ENCODE measurements at regions not wholly inside any gene's neighbourhood (a gene's known extent, or its start where the extent isn't known, plus 50 kb on each side); places are given as distances from the start of the nearest gene placed in this dataset.

DNA sequence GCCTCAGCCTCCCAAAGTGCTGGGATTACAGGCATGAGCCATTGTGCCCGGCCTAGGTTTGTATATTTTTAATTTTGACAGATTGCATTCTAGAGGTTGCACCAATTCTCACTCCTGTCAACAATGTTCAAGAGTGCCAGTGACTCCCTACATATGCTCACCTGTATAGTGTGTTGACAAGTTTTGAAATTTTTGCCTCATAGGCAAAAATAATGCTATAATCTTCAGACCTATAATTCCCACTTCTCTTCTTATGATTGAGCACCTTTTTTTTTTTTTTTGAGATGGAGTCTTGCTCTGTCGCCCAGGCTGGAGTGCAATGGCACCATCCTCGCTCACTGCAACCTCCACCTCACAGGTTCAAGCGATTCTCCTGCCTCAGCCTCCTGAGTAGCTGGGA is 139.7 kb downstream of the EVX1 start:
- intact Hi-C loops (cut with micrococcal nuclease; ENCODE audit: unreplicated experiment), result no loop called here
- Histone ChIP-seq H3K79me2 (ENCODE audit: insufficient read depth, low read depth, low read length) (no peaks in the 10 kb centered on the region), H3K4me1 (ENCODE audit: insufficient read depth, low read length, poor library complexity, severe bottlenecking) (no peaks in the 10 kb centered on the region), H3K9me2 (ENCODE audit: insufficient read depth, low read length) (no peaks in the 10 kb centered on the region), H2AFZ (ENCODE audit: low read length) (no peak overlapping the region), H3K4me3 (ENCODE audit: low read depth, low read length, poor library complexity, severe bottlenecking) (no peak overlapping the region), H3K36me3 (ENCODE audit: insufficient read depth, low read length) (no peaks in the 10 kb centered on the region), H3K9me3 (ENCODE audit: low read length) (no peaks in the 10 kb centered on the region), H3K4me2 (ENCODE audit: low read length) (no peak overlapping the region), H4K20me1 (ENCODE audit: insufficient read depth, low read length) (no peaks in the 10 kb centered on the region), H3K27ac (ENCODE audit: low read depth, low read length, poor library complexity, severe bottlenecking) (no peak overlapping the region)
- DNase-seq (ENCODE audit: low spot score), result no peak
- POLR2A ChIA-PET, result no interaction called here
- TF ChIP-seq EZH2phosphoT487 (IDR thresholded peaks at IDR 0.05; ENCODE audit: borderline replicate concordance, low read depth, low read length), result no peak
- TF ChIP-seq, protein P1, sequence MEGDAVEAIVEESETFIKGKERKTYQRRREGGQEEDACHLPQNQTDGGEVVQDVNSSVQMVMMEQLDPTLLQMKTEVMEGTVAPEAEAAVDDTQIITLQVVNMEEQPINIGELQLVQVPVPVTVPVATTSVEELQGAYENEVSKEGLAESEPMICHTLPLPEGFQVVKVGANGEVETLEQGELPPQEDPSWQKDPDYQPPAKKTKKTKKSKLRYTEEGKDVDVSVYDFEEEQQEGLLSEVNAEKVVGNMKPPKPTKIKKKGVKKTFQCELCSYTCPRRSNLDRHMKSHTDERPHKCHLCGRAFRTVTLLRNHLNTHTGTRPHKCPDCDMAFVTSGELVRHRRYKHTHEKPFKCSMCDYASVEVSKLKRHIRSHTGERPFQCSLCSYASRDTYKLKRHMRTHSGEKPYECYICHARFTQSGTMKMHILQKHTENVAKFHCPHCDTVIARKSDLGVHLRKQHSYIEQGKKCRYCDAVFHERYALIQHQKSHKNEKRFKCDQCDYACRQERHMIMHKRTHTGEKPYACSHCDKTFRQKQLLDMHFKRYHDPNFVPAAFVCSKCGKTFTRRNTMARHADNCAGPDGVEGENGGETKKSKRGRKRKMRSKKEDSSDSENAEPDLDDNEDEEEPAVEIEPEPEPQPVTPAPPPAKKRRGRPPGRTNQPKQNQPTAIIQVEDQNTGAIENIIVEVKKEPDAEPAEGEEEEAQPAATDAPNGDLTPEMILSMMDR (conservative IDR thresholded peaks at IDR 0.05; ENCODE audit: low read length), result no peak
- CTCF ChIA-PET (ENCODE audit: unreplicated experiment), result no interaction called here
- no TSS peak for BruUV-seq (replicated peaks)

DNA sequence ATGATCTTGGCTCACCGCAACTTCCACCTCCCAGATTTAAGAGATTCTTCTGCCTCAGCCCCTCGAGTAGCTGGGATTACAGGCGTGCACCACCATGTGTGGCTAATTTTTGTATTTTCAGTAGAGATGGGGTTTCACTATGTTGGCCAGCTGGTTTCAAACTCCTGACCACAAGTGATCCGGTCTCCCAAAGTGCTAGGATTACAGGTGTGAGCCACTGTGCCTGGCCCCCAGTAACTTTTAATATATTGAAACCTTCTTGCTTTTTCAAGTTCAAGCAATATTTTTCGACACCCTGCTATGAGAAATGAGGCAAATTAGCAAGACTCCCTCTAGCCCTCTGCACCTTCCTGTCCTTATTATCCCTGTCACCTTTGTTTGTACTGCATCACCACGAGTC is 144.0 kb downstream of the EVX1 start:
- no peak overlapping the region for H2AFZ ChIP-seq (ENCODE audit: low read length)
- H3K27ac ChIP-seq (ENCODE audit: low read depth, low read length, poor library complexity, severe bottlenecking), result no peak overlapping the region
- no peaks in the 10 kb centered on the region for H3K79me2 ChIP-seq (ENCODE audit: insufficient read depth, low read depth, low read length)
- no peaks in the 10 kb centered on the region for H3K36me3 ChIP-seq (ENCODE audit: insufficient read depth, low read length)
- intact Hi-C loops (cut with micrococcal nuclease; ENCODE audit: unreplicated experiment), result no loop called here
- DNase-seq (ENCODE audit: low spot score), result no peak
- TF ChIP-seq, protein P1 (conservative IDR thresholded peaks at IDR 0.05; ENCODE audit: low read length), result no peak
- TF ChIP-seq EZH2phosphoT487 (IDR thresholded peaks at IDR 0.05; ENCODE audit: borderline replicate concordance, low read depth, low read length), result no peak
- CTCF ChIA-PET (ENCODE audit: unreplicated experiment), result no interaction called here
- POLR2A ChIA-PET, result interaction anchor here (0.7 to 1.0 kb wide), 3 partner anchors 11 to 372 kb away, joined by 3 to 8 read pairs (median 4); no protein-coding TSS in a partner anchor
- H3K9me3 ChIP-seq (ENCODE audit: low read length), result no peaks in the 10 kb centered on the region
- BruUV-seq (replicated peaks), result no TSS peak
- no peaks in the 10 kb centered on the region for H3K4me1 ChIP-seq (ENCODE audit: insufficient read depth, low read length, poor library complexity, severe bottlenecking)
- H3K9me2 ChIP-seq (ENCODE audit: insufficient read depth, low read length), result no peaks in the 10 kb centered on the region
- no peak overlapping the region for H3K4me2 ChIP-seq (ENCODE audit: low read length)
- H3K4me3 ChIP-seq (ENCODE audit: low read depth, low read length, poor library complexity, severe bottlenecking), result no peak overlapping the region
- no peaks in the 10 kb centered on the region for H4K20me1 ChIP-seq (ENCODE audit: insufficient read depth, low read length)

DNA sequence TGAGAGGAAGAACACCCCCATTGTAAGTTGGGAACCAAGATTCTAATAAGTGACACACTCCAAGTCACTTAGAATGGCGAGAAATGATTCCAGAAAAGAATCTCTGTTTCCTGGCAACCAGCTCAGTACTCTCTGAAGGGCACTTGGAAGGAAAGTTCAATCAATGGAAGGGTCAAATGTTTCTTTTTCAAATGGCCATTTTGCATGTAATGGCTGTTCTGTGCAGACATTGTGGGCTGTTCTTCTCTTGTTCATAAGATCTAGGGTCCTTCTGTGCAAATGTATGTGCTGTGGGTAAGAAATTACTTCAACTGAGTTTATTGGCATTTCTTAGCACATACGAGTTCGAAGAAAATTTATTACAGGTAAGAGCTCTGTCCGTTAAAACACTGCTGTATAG is 145.3 kb downstream of the EVX1 start:
- ChIA-PET POLR2A (interaction anchor here (0.8 kb wide), 1 partner anchor 324 kb away, joined by 3 read pairs; no protein-coding TSS in a partner anchor), CTCF (ENCODE audit: unreplicated experiment) (no interaction called here)
- no TSS peak for BruUV-seq (replicated peaks)
- H3K27ac ChIP-seq (ENCODE audit: low read depth, low read length, poor library complexity, severe bottlenecking), result no peak overlapping the region
- no peaks in the 10 kb centered on the region for H3K9me2 ChIP-seq (ENCODE audit: insufficient read depth, low read length)
- no peaks in the 10 kb centered on the region for H3K4me1 ChIP-seq (ENCODE audit: insufficient read depth, low read length, poor library complexity, severe bottlenecking)
- intact Hi-C loops (cut with micrococcal nuclease; ENCODE audit: unreplicated experiment), result no loop called here
- no peak overlapping the region for H3K4me2 ChIP-seq (ENCODE audit: low read length)
- no peaks in the 10 kb centered on the region for H3K9me3 ChIP-seq (ENCODE audit: low read length)
- no peaks in the 10 kb centered on the region for H3K36me3 ChIP-seq (ENCODE audit: insufficient read depth, low read length)
- H3K4me3 ChIP-seq (ENCODE audit: low read depth, low read length, poor library complexity, severe bottlenecking), result no peak overlapping the region
- no peaks in the 10 kb centered on the region for H3K79me2 ChIP-seq (ENCODE audit: insufficient read depth, low read depth, low read length)
- no peak for DNase-seq (ENCODE audit: low spot score)
- H4K20me1 ChIP-seq (ENCODE audit: insufficient read depth, low read length), result no peaks in the 10 kb centered on the region
- H2AFZ ChIP-seq (ENCODE audit: low read length), result no peak overlapping the region
- no peak for TF ChIP-seq EZH2phosphoT487 (IDR thresholded peaks at IDR 0.05; ENCODE audit: borderline replicate concordance, low read depth, low read length)
- TF ChIP-seq, protein P1 (conservative IDR thresholded peaks at IDR 0.05; ENCODE audit: low read length), result no peak
